ENCODE measurements at regions not wholly inside any gene's neighbourhood (a gene's known extent, or its start where the extent isn't known, plus 50 kb on each side); places are given as distances from the start of the nearest gene placed in this dataset.
"Not testable (repeated sequence)": the region's sequence is repeated elsewhere in the genome, so short reads cannot be mapped to it uniquely, and the experiment has no call there.

DNA sequence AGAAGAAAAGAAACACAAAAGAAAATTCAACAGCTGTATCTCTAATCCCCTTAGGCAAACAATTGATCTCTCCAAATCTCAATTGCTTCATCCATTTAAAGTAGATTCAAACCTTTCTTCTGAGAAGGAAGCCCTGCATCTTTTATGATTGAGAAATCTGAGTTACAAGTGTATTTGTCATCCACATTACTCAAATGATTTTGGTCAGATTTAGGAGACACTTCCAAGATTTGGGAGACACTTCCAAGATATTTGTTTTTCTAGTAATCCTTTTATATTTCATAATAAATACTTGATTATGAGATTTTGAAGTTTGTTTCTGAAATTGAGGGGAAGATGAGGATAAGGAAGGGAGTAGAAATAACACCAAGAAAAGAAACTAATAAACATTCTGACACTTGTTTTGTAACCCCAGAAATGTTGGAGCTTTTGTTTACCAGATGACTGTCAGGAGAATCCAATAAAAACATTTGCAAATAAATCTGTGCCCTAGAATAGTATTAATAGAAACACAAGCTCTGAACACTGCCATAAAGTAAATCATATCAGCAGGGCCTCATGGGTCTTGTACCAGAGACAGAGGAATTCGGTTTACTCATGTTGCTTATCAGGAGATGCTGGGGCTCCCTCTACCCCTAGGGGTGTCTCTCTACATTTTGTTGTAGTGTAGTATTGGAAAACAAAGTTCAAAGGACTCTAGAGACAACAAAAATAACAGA lies 314.3 kb upstream of the NT5E start:
- H3K36me3 ChIP-seq (ENCODE audit: control insufficient read depth, insufficient read depth, low read length): no peaks in the 10 kb centered on the region
- no peak overlapping the region for H3K9ac ChIP-seq (ENCODE audit: low read depth, low read length)
- H3K4me3 ChIP-seq (ENCODE audit: low read depth, low read length): no peak overlapping the region
- no peaks in the 10 kb centered on the region for H3K27me3 ChIP-seq (ENCODE audit: control insufficient read depth, insufficient read depth, low read length)
- no peaks in the 10 kb centered on the region for H3K9me3 ChIP-seq (ENCODE audit: control insufficient read depth, insufficient read depth, low read length)
- no peaks in the 10 kb centered on the region for H3K4me1 ChIP-seq (ENCODE audit: control insufficient read depth, insufficient read depth, low read length)

DNA sequence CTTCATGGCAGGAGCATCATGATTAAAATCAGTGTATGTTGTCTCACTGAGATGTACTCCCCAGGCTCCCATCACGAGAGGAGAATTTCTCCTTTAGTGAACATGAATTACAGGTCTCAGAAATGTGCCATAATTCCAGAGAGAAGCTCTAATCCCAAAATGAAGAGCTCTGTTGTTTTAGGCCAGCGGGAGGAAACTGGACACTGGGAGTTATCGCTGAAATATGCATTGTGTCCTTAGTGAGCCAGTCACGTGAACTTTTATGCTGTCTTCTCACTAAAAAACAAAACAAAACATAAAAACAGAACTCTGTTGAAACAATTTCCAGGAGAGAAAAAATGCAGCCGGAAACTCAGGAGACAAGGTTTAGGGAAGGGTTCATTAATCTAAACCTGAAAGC lies 315.7 kb upstream of the NT5E start:
- no peak overlapping the region for H3K4me3 ChIP-seq (ENCODE audit: low read depth, low read length)
- no peaks in the 10 kb centered on the region for H3K36me3 ChIP-seq (ENCODE audit: control insufficient read depth, insufficient read depth, low read length)
- H3K4me1 ChIP-seq (ENCODE audit: control insufficient read depth, insufficient read depth, low read length): no peaks in the 10 kb centered on the region
- H3K27me3 ChIP-seq (ENCODE audit: control insufficient read depth, insufficient read depth, low read length): no peaks in the 10 kb centered on the region
- H3K9me3 ChIP-seq (ENCODE audit: control insufficient read depth, insufficient read depth, low read length): no peaks in the 10 kb centered on the region
- no peak overlapping the region for H3K9ac ChIP-seq (ENCODE audit: low read depth, low read length)

DNA sequence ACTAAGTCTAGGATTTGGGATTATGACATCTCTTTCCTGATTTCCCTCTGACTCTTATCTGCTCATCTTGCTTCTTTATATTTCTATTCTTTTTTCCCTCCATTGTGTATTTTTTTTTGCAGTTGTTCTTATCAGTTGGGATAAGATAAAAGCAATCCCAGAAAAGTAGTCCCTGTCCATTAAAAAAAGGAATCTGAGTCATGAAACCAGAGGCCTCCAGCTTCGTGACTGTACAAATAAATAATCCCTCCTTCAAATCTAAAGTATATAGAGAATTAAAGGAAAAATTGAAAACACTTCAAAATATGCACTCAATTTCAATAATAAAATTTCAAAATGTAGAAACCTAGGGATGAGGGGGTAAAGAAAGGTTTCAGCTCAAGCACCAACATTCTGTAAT lies 317.8 kb upstream of the NT5E start:
- Histone ChIP-seq H3K4me3 (ENCODE audit: low read depth, low read length) (no peak overlapping the region), H3K9ac (ENCODE audit: low read depth, low read length) (no peak overlapping the region), H3K9me3 (ENCODE audit: control insufficient read depth, insufficient read depth, low read length) (no peaks in the 10 kb centered on the region), H3K36me3 (ENCODE audit: control insufficient read depth, insufficient read depth, low read length) (no peaks in the 10 kb centered on the region), H3K4me1 (ENCODE audit: control insufficient read depth, insufficient read depth, low read length) (no peaks in the 10 kb centered on the region), H3K27me3 (ENCODE audit: control insufficient read depth, insufficient read depth, low read length) (no peaks in the 10 kb centered on the region)

DNA sequence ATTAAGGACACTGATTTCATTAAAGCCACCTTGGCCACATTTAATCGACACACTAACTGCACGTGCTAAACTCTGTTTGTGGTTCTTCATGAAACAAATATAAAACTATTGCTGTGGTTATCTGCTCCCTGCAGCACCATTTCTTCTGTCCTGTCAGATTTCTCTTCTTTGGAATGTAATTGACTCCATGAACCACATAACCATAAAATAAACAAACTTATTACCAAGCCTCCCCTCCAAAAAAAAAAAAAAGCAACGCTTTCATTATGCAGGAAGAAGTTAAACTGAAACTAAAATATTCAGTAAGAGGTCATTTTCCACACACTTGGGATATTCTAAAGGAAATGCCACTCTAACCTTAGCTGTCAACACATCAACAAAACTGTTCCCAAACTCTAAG lies 319.1 kb upstream of the NT5E start:
- Histone ChIP-seq H3K4me1 (ENCODE audit: control insufficient read depth, insufficient read depth, low read length) (no peaks in the 10 kb centered on the region), H3K9ac (ENCODE audit: low read depth, low read length) (no peak overlapping the region), H3K27me3 (ENCODE audit: control insufficient read depth, insufficient read depth, low read length) (no peaks in the 10 kb centered on the region), H3K4me3 (ENCODE audit: low read depth, low read length) (no peak overlapping the region), H3K36me3 (ENCODE audit: control insufficient read depth, insufficient read depth, low read length) (no peaks in the 10 kb centered on the region), H3K9me3 (ENCODE audit: control insufficient read depth, insufficient read depth, low read length) (no peaks in the 10 kb centered on the region)

DNA sequence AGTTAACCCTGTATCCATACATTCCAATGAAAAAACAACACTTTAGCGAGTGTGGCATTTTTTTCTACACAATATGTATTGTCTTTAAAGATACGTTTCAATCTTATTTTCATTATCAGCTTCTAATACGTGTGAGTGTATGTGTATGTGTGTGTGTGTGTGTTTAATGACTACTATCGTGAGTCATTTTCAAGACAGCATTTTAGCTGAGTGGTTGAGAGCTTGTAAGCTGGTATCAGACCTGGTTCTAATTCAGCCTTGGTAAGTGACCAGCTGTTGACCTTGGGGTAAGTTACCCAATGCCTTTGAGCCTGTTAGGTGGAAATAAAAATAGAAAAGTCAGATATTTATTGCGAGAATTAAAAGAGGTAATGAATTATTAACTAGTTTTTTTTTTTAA lies 320.0 kb upstream of the NT5E start:
- no peak overlapping the region for H3K9ac ChIP-seq (ENCODE audit: low read depth, low read length)
- H3K36me3 ChIP-seq (ENCODE audit: control insufficient read depth, insufficient read depth, low read length): no peaks in the 10 kb centered on the region
- no peaks in the 10 kb centered on the region for H3K4me1 ChIP-seq (ENCODE audit: control insufficient read depth, insufficient read depth, low read length)
- no peaks in the 10 kb centered on the region for H3K27me3 ChIP-seq (ENCODE audit: control insufficient read depth, insufficient read depth, low read length)
- no peak overlapping the region for H3K4me3 ChIP-seq (ENCODE audit: low read depth, low read length)
- no peaks in the 10 kb centered on the region for H3K9me3 ChIP-seq (ENCODE audit: control insufficient read depth, insufficient read depth, low read length)

DNA sequence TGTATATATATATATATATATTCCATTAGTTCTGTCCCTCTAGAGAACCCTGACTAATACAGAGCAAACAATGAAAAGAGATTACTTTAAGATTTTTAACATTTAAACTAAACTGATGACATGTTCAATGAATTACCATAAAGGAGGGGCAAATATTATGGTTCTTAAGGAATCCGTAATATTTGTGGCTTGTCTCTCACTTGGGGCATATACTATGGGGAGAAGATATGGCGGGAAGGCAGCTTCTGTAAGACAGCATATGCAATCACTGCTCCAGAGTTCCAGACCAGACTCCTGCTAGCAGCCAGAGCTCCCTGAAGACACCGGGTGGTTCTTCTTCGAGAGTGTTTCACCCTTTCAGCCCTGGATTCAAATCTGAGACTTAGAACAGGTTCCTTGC lies 321.1 kb upstream of the NT5E start:
- H3K27me3 ChIP-seq (ENCODE audit: control insufficient read depth, insufficient read depth, low read length): no peaks in the 10 kb centered on the region
- H3K36me3 ChIP-seq (ENCODE audit: control insufficient read depth, insufficient read depth, low read length): no peaks in the 10 kb centered on the region
- H3K4me3 ChIP-seq (ENCODE audit: low read depth, low read length): no peak overlapping the region
- H3K9ac ChIP-seq (ENCODE audit: low read depth, low read length): no peak overlapping the region
- H3K9me3 ChIP-seq (ENCODE audit: control insufficient read depth, insufficient read depth, low read length): no peaks in the 10 kb centered on the region
- H3K4me1 ChIP-seq (ENCODE audit: control insufficient read depth, insufficient read depth, low read length): no peaks in the 10 kb centered on the region

DNA sequence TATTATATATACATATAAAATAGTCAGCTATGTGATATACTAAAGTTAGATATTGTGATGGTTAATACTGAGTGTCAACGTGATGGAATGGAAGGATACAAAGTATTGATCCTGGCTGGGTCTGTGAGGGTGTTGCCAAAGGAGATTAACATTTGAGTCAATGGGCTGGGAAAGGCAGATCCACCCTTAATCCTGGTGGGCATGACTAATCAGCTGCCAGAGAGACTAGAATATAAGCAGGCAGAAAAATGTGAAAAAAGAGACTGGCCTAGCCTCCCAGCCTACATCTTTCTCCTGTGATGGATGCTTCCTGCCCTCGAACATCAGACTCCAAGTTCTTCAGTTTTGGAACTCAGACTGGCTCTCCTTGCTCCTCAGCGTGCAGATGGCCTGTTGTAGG lies 321.6 kb upstream of the NT5E start:
- not testable (repeated sequence) for H3K9ac ChIP-seq (ENCODE audit: low read depth, low read length); H3K36me3 ChIP-seq (ENCODE audit: control insufficient read depth, insufficient read depth, low read length); H3K9me3 ChIP-seq (ENCODE audit: control insufficient read depth, insufficient read depth, low read length); H3K27me3 ChIP-seq (ENCODE audit: control insufficient read depth, insufficient read depth, low read length); H3K4me1 ChIP-seq (ENCODE audit: control insufficient read depth, insufficient read depth, low read length); H3K4me3 ChIP-seq (ENCODE audit: low read depth, low read length)

DNA sequence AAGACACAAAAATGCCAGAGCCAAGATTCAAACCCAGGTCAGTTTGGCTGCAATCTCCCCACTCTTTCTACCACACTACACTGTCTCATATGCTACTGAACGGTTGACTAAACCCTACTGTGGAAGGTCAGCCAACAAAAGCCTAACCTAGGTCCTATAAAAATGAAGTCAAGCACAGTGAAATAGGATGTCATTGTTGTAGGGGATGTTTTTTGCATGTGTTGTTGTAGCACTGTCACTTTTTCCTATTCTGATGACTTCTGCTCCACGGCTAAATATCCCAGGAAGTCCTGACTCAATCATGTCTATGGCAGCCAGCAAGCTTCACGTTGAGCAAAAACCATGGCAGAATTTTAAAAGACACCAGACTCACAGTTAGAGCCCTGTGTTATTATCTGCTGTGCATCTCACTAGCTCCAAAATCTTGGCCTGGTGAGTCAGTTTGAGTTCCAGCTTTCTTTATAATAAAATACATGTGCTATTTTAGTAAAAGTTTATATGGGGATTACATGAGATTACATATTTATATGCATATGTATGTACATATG lies 322.1 kb upstream of the NT5E start:
- Histone ChIP-seq H3K9ac (ENCODE audit: low read depth, low read length) (no peak overlapping the region), H3K36me3 (ENCODE audit: control insufficient read depth, insufficient read depth, low read length) (no peaks in the 10 kb centered on the region), H3K27me3 (ENCODE audit: control insufficient read depth, insufficient read depth, low read length) (no peaks in the 10 kb centered on the region), H3K9me3 (ENCODE audit: control insufficient read depth, insufficient read depth, low read length) (no peaks in the 10 kb centered on the region), H3K4me3 (ENCODE audit: low read depth, low read length) (no peak overlapping the region), H3K4me1 (ENCODE audit: control insufficient read depth, insufficient read depth, low read length) (no peaks in the 10 kb centered on the region)

DNA sequence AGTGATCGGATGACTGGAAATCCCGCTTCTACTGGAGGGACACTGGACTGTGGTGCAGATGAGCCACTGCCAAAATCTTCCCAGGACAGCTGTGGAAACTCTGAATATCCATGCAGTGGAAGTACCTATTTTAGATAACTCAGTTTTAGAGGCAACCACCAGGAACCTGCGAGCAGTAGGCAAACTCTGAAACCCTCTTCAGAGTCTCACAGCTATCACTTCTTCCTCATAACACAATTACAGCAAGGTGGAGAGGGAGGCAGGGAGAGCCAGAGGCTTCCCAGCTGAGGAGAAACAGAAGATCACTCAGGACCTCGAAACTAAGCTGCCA lies 322.8 kb upstream of the NT5E start:
- Histone ChIP-seq H3K9ac (ENCODE audit: low read depth, low read length) (no peak overlapping the region), H3K4me3 (ENCODE audit: low read depth, low read length) (no peak overlapping the region), H3K36me3 (ENCODE audit: control insufficient read depth, insufficient read depth, low read length) (no peaks in the 10 kb centered on the region), H3K9me3 (ENCODE audit: control insufficient read depth, insufficient read depth, low read length) (no peaks in the 10 kb centered on the region), H3K4me1 (ENCODE audit: control insufficient read depth, insufficient read depth, low read length) (no peaks in the 10 kb centered on the region), H3K27me3 (ENCODE audit: control insufficient read depth, insufficient read depth, low read length) (no peaks in the 10 kb centered on the region)

DNA sequence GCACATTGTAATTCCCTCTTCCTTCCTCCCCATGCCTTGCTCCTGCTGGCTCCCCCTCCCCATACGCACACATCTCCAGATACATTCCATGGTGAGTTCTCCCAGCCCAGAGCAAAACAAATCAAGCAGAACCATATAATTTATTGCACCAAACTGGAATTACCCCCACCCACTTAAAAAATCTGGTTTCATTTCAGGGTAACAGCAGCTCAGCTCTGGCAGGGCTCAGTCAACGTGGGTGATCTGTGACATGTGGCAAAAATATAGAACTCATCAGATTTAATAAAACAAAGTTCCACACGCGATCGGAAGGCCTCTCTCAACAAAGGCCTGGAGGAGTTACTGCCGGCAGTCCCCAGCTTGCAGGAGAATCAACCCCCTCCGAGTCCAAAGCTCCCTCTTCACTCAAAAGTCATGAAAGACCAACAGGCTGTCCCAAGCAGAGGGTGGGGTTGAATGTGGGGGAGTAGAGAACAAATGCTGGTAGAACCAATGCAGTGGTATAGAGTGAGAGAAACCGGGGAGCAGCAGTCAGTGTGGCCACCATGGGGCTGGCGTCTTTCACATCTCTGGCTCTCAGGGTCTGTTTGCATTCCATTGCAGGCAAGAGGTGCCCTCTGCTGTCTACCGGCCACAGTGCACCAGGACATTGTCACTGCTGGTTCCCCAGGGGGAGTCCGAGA lies 323.3 kb upstream of the NT5E start:
- H3K4me3 ChIP-seq (ENCODE audit: low read depth, low read length): peak overlapping the region; percentile 43
- H3K36me3 ChIP-seq (ENCODE audit: control insufficient read depth, insufficient read depth, low read length): no peaks in the 10 kb centered on the region
- H3K27me3 ChIP-seq (ENCODE audit: control insufficient read depth, insufficient read depth, low read length): no peaks in the 10 kb centered on the region
- peak overlapping the region; percentile 48 for H3K9ac ChIP-seq (ENCODE audit: low read depth, low read length)
- H3K4me1 ChIP-seq (ENCODE audit: control insufficient read depth, insufficient read depth, low read length): no peaks in the 10 kb centered on the region
- no peaks in the 10 kb centered on the region for H3K9me3 ChIP-seq (ENCODE audit: control insufficient read depth, insufficient read depth, low read length)

DNA sequence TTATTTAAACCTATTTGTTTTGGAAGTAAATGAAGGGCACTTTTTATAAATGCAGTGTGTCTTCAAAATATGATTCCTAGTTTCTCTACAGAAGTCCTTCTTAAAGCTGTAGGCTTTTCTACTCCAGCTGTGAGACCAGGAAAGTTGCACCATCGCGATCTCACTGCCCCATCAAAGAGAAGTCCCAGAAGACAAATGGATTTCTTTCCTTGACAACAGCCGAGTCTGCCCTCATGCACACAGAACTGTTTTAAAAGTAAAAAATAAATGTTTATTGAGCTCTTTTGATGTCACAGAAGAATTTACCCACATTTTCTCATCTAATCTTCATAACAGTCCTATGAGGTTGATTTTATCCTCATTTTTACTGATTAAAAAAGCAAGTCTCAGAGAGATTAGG lies 324.4 kb upstream of the NT5E start:
- no peak overlapping the region for H3K9ac ChIP-seq (ENCODE audit: low read depth, low read length)
- no peak overlapping the region for H3K4me3 ChIP-seq (ENCODE audit: low read depth, low read length)
- H3K27me3 ChIP-seq (ENCODE audit: control insufficient read depth, insufficient read depth, low read length): no peaks in the 10 kb centered on the region
- H3K36me3 ChIP-seq (ENCODE audit: control insufficient read depth, insufficient read depth, low read length): no peaks in the 10 kb centered on the region
- no peaks in the 10 kb centered on the region for H3K9me3 ChIP-seq (ENCODE audit: control insufficient read depth, insufficient read depth, low read length)
- no peaks in the 10 kb centered on the region for H3K4me1 ChIP-seq (ENCODE audit: control insufficient read depth, insufficient read depth, low read length)

Data from iPS-15b (cell line).